ENCODE measurements at regions not wholly inside any gene's neighbourhood (a gene's known extent, or its start where the extent isn't known, plus 50 kb on each side); places are given as distances from the start of the nearest gene placed in this dataset.

DNA sequence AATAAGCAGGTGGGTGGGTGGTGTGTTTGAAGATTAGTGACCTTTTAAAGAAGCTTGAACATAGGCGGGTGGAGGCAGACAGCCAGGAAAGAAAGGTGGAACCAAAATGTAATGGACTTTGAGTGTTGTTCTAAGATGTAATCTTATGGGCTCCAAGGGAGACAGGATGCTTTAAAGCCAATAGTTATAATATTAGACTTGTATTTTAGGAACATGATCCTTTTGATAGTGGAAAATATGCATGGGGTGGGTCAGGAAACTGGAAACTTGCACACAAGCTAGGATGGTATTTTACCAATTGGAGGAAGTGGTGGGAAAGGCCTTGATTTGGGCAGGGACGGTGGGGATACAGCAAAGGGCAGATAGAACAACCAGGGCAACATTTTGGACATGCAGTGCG, 151.8 kb upstream of the PDE7B start:
- TF ChIP-seq FOXM1 (IDR thresholded peaks at IDR 0.05; ENCODE audit: borderline replicate concordance) (no peak), SP1 (IDR thresholded peaks at IDR 0.05) (no peak), CTBP1 (IDR thresholded peaks at IDR 0.05; ENCODE audit: borderline replicate concordance) (no peak), TARDBP (IDR thresholded peaks at IDR 0.05) (no peak), FOXA1 (IDR thresholded peaks at IDR 0.05) (no peak), ZNF384 (IDR thresholded peaks at IDR 0.05) (no peak), BHLHE40 (IDR thresholded peaks at IDR 0.05; ENCODE audit: borderline replicate concordance) (no peak), ARNT (IDR thresholded peaks at IDR 0.05) (no peak), HDGF (IDR thresholded peaks at IDR 0.05; ENCODE audit: borderline replicate concordance) (no peak), ELF4 (IDR thresholded peaks at IDR 0.05) (no peak), FOXK2 (IDR thresholded peaks at IDR 0.05) (no peak), L3MBTL2 (conservative IDR thresholded peaks at IDR 0.05) (no peak)
- TF ChIP-seq, protein P1, sequence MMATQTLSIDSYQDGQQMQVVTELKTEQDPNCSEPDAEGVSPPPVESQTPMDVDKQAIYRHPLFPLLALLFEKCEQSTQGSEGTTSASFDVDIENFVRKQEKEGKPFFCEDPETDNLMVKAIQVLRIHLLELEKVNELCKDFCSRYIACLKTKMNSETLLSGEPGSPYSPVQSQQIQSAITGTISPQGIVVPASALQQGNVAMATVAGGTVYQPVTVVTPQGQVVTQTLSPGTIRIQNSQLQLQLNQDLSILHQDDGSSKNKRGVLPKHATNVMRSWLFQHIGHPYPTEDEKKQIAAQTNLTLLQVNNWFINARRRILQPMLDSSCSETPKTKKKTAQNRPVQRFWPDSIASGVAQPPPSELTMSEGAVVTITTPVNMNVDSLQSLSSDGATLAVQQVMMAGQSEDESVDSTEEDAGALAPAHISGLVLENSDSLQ (IDR thresholded peaks at IDR 0.05): no peak

Measured in HEK293T (cell line).